H9 (cell line): ENCODE measurements at regions not wholly inside any gene's neighbourhood (a gene's known extent, or its start where the extent isn't known, plus 50 kb on each side); places are given as distances from the start of the nearest gene placed in this dataset.

Experiments used
- DNase-seq: peaks from one replicate; pipeline ENCODE4 v3.0.0-alpha.2; 2017
- H2AFZ ChIP-seq: one replicate; pipeline ENCODE4 v1.6.1; 2013; ENCODE audit warnings: mild to moderate bottlenecking, low read length, control low read depth, moderate library complexity
- H2AK5ac ChIP-seq: 2 replicates; pipeline ENCODE4 v1.6.1; 2013; ENCODE audit warnings: low read length, control low read depth, mixed read lengths; ENCODE audit not compliant: insufficient read length
- H2BK120ac ChIP-seq: one replicate; pipeline ENCODE4 v1.6.1; 2013; ENCODE audit warnings: low read depth, mild to moderate bottlenecking, low read length, control low read depth, inconsistent platforms; ENCODE audit not compliant: poor library complexity, severe bottlenecking
- H2BK12ac ChIP-seq: 2 replicates; pipeline ENCODE4 v1.6.1; 2013; ENCODE audit warnings: low read length, control low read depth, mixed read lengths, low read depth; ENCODE audit not compliant: insufficient read length
- H2BK15ac ChIP-seq: 2 replicates; pipeline ENCODE4 v1.6.1; 2013; ENCODE audit warnings: low read depth, low read length, control low read depth
- H2BK20ac ChIP-seq: one replicate; pipeline ENCODE4 v1.6.1; 2013; ENCODE audit warnings: low read depth, mild to moderate bottlenecking, low read length, control low read depth, inconsistent platforms; ENCODE audit not compliant: poor library complexity, severe bottlenecking
- H2BK5ac ChIP-seq: 2 replicates; pipeline ENCODE4 v1.6.1; 2013; ENCODE audit warnings: low read length, control low read depth, mixed read lengths; ENCODE audit not compliant: insufficient read length
- H3K14ac ChIP-seq: 2 replicates; pipeline ENCODE4 v1.6.1; 2013; ENCODE audit warnings: low read length, control low read depth; ENCODE audit not compliant: insufficient read depth
- H3K18ac ChIP-seq: 2 replicates; pipeline ENCODE4 v1.6.1; 2013; ENCODE audit warnings: low read depth, mild to moderate bottlenecking, mixed read lengths, low read length, control low read depth; ENCODE audit not compliant: insufficient read length
- H3K23ac ChIP-seq: 2 replicates; pipeline ENCODE4 v1.6.1; 2013; ENCODE audit warnings: low read length, control low read depth, mixed read lengths, low read depth; ENCODE audit not compliant: insufficient read length
- H3K23me2 ChIP-seq: 2 replicates; pipeline ENCODE4 v1.6.1; 2013; ENCODE audit warnings: low read depth, mild to moderate bottlenecking, mixed read lengths, low read length, control low read depth; ENCODE audit not compliant: insufficient read length, poor library complexity, severe bottlenecking
- H3K27ac ChIP-seq: 2 replicates; pipeline ENCODE4 v1.5.1; 2013; ENCODE audit warnings: low read length, control low read depth, mixed read lengths, low read depth; ENCODE audit not compliant: insufficient read length
- H3K27me3 ChIP-seq: 2 replicates; pipeline ENCODE4 v1.6.1; 2013; ENCODE audit warnings: low read length, control low read depth, inconsistent platforms; ENCODE audit not compliant: insufficient read depth
- H3K4ac ChIP-seq: 2 replicates; pipeline ENCODE4 v1.6.1; 2013; ENCODE audit warnings: low read depth, mild to moderate bottlenecking, control low read depth, inconsistent platforms, low read length, moderate library complexity
- H3K4me1 ChIP-seq: 2 replicates; pipeline ENCODE4 v1.6.1; 2013; ENCODE audit warnings: low read length, control low read depth, inconsistent platforms; ENCODE audit not compliant: insufficient read depth
- H3K4me2 ChIP-seq: 2 replicates; pipeline ENCODE4 v1.6.1; 2013; ENCODE audit warnings: low read length, control low read depth, mixed read lengths; ENCODE audit not compliant: insufficient read length, insufficient read depth
- H3K56ac ChIP-seq: 2 replicates; pipeline ENCODE4 v1.6.1; 2013; ENCODE audit warnings: low read depth, mild to moderate bottlenecking, mixed read lengths, low read length, control low read depth; ENCODE audit not compliant: insufficient read length
- H3K79me1 ChIP-seq: 2 replicates; pipeline ENCODE4 v1.6.1; 2013; ENCODE audit warnings: low read depth, mild to moderate bottlenecking, moderate library complexity, low read length, control low read depth, inconsistent platforms; ENCODE audit not compliant: insufficient read depth, poor library complexity, severe bottlenecking
- H3K79me2 ChIP-seq: 2 replicates; pipeline ENCODE4 v1.6.1; 2013; ENCODE audit warnings: low read length, control low read depth, inconsistent platforms; ENCODE audit not compliant: insufficient read depth
- H3K9ac ChIP-seq: 2 replicates; pipeline ENCODE4 v1.6.1; 2013; ENCODE audit warnings: low read length, control low read depth, mixed read lengths; ENCODE audit not compliant: insufficient read length; ENCODE audit errors: extremely low read depth
- H3K9me3 ChIP-seq: one replicate; pipeline ENCODE4 v1.6.1; 2013; ENCODE audit warnings: low read depth, low read length, inconsistent platforms; ENCODE audit not compliant: control insufficient read depth
- H3T11ph ChIP-seq: one replicate; pipeline ENCODE4 v1.6.1; 2013; ENCODE audit warnings: mild to moderate bottlenecking, low read length, control low read depth, inconsistent platforms
- H4K20me1 ChIP-seq: one replicate; pipeline ENCODE4 v1.6.1; 2013; ENCODE audit not compliant: control insufficient read depth, insufficient read length, insufficient read depth
- H4K5ac ChIP-seq: 2 replicates; pipeline ENCODE4 v1.6.1; 2013; ENCODE audit warnings: low read depth, mild to moderate bottlenecking, mixed read lengths, low read length, control low read depth; ENCODE audit not compliant: insufficient read length
- H4K8ac ChIP-seq: replicated peaks from 2 replicates; pipeline ENCODE4 v1.6.1; 2013; ENCODE audit warnings: low read length, control low read depth, mixed read lengths, low read depth; ENCODE audit not compliant: insufficient read length
- H4K91ac ChIP-seq: 2 replicates; pipeline ENCODE4 v1.6.1; 2013; ENCODE audit warnings: low read depth, mild to moderate bottlenecking, moderate library complexity, mixed read lengths, low read length, control low read depth; ENCODE audit not compliant: insufficient read length
- H3K27ac Mint-ChIP-seq, 3 experiments: 2 replicates in 2 of 3; 3 replicates in 1 of 3; pipeline ENCODE4 v1.8.0; 2020 to 2021; ENCODE audit warnings: mixed read lengths in 3 of 3, mild to moderate bottlenecking in 1 of 3, moderate library complexity in 1 of 3
- H3K27me3 Mint-ChIP-seq: 2 replicates; pipeline ENCODE4 v1.8.0; 2021; ENCODE audit warnings: low read depth, mild to moderate bottlenecking, moderate library complexity, mixed read lengths
- H3K36me3 Mint-ChIP-seq, 3 experiments: 2 replicates in 2 of 3; 3 replicates in 1 of 3; pipeline ENCODE4 v1.8.0; 2020 to 2021; ENCODE audit warnings: low read depth in 3 of 3, mixed read lengths in 3 of 3; ENCODE audit not compliant: insufficient read depth in 1 of 3
- H3K4me1 Mint-ChIP-seq, 2 experiments: 2 replicates each; pipeline ENCODE4 v1.8.0; 2020; ENCODE audit warnings: mixed read lengths in 2 of 2
- H3K4me3 Mint-ChIP-seq, 2 experiments: 2 replicates in 1 of 2; 3 replicates in 1 of 2; pipeline ENCODE4 v1.8.0; 2020 to 2021; ENCODE audit warnings: mild to moderate bottlenecking in 2 of 2, mixed read lengths in 2 of 2, moderate library complexity in 1 of 2
- H3K9me3 Mint-ChIP-seq, 2 experiments: 2 replicates in 1 of 2; 3 replicates in 1 of 2; pipeline ENCODE4 v1.8.0; 2020; ENCODE audit warnings: mild to moderate bottlenecking in 2 of 2, mixed read lengths in 2 of 2, moderate library complexity in 1 of 2
- WGBS: extraction: QIAGEN DNeasy Blood & Tissue Kit; methylation state at CpG from one replicate; pipeline ENCODE4 v1.1.7; 2013; ENCODE audit warnings: missing lambda C conversion rate, low lambda C conversion rate, mixed read lengths; ENCODE audit not compliant: insufficient read length; ENCODE audit errors: extremely low coverage; 5-methylcytosine and 5-hydroxymethylcytosine counted together
- TF ChIP-seq, protein P1 (sequence below): fragments of 200-600 bp; sonication (generic); conservative IDR thresholded peaks from 3 replicates; pipeline ENCODE4 v1.8.0; 2021; ENCODE audit warnings: antibody characterized with exemption, mild to moderate bottlenecking

- no peak overlapping the region for H3K4ac ChIP-seq
- Mint-ChIP-seq H3K4me3 (no peak overlapping the region), H3K4me1 (peaks cover 5 to 17% of the 10 kb centered on the region in 2 experiments; a peak in 3 of 4 replicates), H3K27ac (no peak overlapping the region; a peak in 1 of 7 replicates), H3K36me3 (peaks cover 3 to 36% (median 15%) of the 10 kb centered on the region in 3 experiments), H3K9me3 (peaks cover 25 to 27% of the 10 kb centered on the region in 2 experiments), H3K27me3 (no peaks in the 10 kb centered on the region)
- no peak overlapping the region for H4K5ac ChIP-seq
- no peak overlapping the region for H3K56ac ChIP-seq
- H2BK5ac ChIP-seq = no peak overlapping the region
- no peak overlapping the region for H3K18ac ChIP-seq
- no peak for DNase-seq
- no peaks in the 10 kb centered on the region for H4K20me1 ChIP-seq
- H3K23me2 ChIP-seq = no peaks in the 10 kb centered on the region
- no peaks in the 10 kb centered on the region for H3K79me2 ChIP-seq
- no peak overlapping the region for H2BK120ac ChIP-seq
- no peaks in the 10 kb centered on the region for H3K9me3 ChIP-seq
- no peak overlapping the region for H2BK20ac ChIP-seq
- H3K4me2 ChIP-seq = no peak overlapping the region
- no peak overlapping the region for H4K8ac ChIP-seq
- no peak overlapping the region for H2AK5ac ChIP-seq
- no peak overlapping the region for H2BK12ac ChIP-seq
- H3K23ac ChIP-seq = no peak overlapping the region
- H3T11ph ChIP-seq = no peak overlapping the region
- no peaks in the 10 kb centered on the region for H3K79me1 ChIP-seq
- no peak overlapping the region for H4K91ac ChIP-seq
- WGBS = no CpG with 5 or more reads among the region's 3 CpGs
- no peak overlapping the region for H2AFZ ChIP-seq
- no peaks in the 10 kb centered on the region for H3K27me3 ChIP-seq
- no peak overlapping the region for H2BK15ac ChIP-seq
- TF ChIP-seq, protein P1, sequence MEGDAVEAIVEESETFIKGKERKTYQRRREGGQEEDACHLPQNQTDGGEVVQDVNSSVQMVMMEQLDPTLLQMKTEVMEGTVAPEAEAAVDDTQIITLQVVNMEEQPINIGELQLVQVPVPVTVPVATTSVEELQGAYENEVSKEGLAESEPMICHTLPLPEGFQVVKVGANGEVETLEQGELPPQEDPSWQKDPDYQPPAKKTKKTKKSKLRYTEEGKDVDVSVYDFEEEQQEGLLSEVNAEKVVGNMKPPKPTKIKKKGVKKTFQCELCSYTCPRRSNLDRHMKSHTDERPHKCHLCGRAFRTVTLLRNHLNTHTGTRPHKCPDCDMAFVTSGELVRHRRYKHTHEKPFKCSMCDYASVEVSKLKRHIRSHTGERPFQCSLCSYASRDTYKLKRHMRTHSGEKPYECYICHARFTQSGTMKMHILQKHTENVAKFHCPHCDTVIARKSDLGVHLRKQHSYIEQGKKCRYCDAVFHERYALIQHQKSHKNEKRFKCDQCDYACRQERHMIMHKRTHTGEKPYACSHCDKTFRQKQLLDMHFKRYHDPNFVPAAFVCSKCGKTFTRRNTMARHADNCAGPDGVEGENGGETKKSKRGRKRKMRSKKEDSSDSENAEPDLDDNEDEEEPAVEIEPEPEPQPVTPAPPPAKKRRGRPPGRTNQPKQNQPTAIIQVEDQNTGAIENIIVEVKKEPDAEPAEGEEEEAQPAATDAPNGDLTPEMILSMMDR = no peak
- H3K4me1 ChIP-seq = no peaks in the 10 kb centered on the region
- no peak overlapping the region for H3K27ac ChIP-seq
- H3K9ac ChIP-seq = no peak overlapping the region
- H3K14ac ChIP-seq = no peak overlapping the region
Measured at GRCh38 chr2:62402156-62402555, 103.8 kb downstream of the TMEM17 start.
